SK-N-SH (cell line): ENCODE measurements at regions not wholly inside any gene's neighbourhood (a gene's known extent, or its start where the extent isn't known, plus 50 kb on each side); places are given as distances from the start of the nearest gene placed in this dataset.

Experiments used
- CTCF ChIA-PET: fragments of 300-600, 350-600 bp; formaldehyde crosslinking; extraction: SDS; loops from one replicate; lab custom pipeline; 2021; lab: Yijun Ruan, JAX
- POLR2A ChIA-PET: fragments of 350-600 bp; sonication (Branson Sonifier 250); formaldehyde crosslinking; extraction: SDS; loops from one replicate; lab custom pipeline; 2020; ENCODE audit warnings: antibody characterized with exemption, inconsistent platforms; lab: Yijun Ruan, JAX
- DNase-seq: peaks from one replicate; pipeline ENCODE4 v3.0.0; 2012
- H2AFZ ChIP-seq: fragments of 200-600 bp; sonication (generic); 2 replicates; pipeline ENCODE4 v1.8.1; 2016; ENCODE audit warnings: antibody characterized with exemption, mild to moderate bottlenecking, low read depth
- H3F3A ChIP-seq: fragments of 200-600 bp; sonication (generic); replicated peaks from 2 replicates; pipeline ENCODE3; 2016; ENCODE audit warnings: antibody characterized with exemption, mild to moderate bottlenecking; ENCODE audit not compliant: insufficient read depth
- H3K27ac ChIP-seq, 2 experiments: fragments of 200-500 bp in 1 of 2; fragments of 200-600 bp in 1 of 2; sonication (Bioruptor generic) in 1 of 2; sonication (generic), shearing (Covaris generic) in 1 of 2; 2 replicates each; pipeline versions ENCODE4 v1.5.1 to v1.6.1; 2014 to 2016; ENCODE audit warnings: low read depth in 2 of 2, inconsistent platforms in 1 of 2, low read length in 1 of 2, mild to moderate bottlenecking in 1 of 2, mixed read lengths in 1 of 2
- H3K27me3 ChIP-seq: fragments of 200-600 bp; sonication (generic), shearing (Covaris generic); 2 replicates; pipeline ENCODE4 v1.6.1; 2016; ENCODE audit warnings: mixed run types; ENCODE audit not compliant: insufficient read depth
- H3K36me3 ChIP-seq, 2 experiments: fragments of 200-500 bp in 1 of 2; fragments of 200-600 bp in 1 of 2; sonication (Bioruptor generic) in 1 of 2; sonication (generic) in 1 of 2; replicated peaks in 1 of 2; 2 replicates each; pipeline versions ENCODE3 to v1.5.1; 2014 to 2016; ENCODE audit warnings: low read length in 1 of 2, mild to moderate bottlenecking in 1 of 2; ENCODE audit not compliant: insufficient read depth in 2 of 2, control insufficient read depth in 1 of 2
- H3K4me1 ChIP-seq, 2 experiments: fragments of 200-500 bp in 1 of 2; fragments of 200-600 bp in 1 of 2; sonication (Bioruptor generic) in 1 of 2; sonication (generic), shearing (Covaris generic) in 1 of 2; 2 replicates each; pipeline versions ENCODE4 v1.5.1 to v1.6.1; 2014 to 2016; ENCODE audit warnings: low read depth in 1 of 2, low read length in 1 of 2, mixed run types in 1 of 2; ENCODE audit not compliant: insufficient read depth in 2 of 2, control insufficient read depth in 1 of 2
- H3K4me2 ChIP-seq: fragments of 200-600 bp; sonication (generic), shearing (Covaris generic); 2 replicates; pipeline ENCODE4 v1.6.1; 2017; ENCODE audit warnings: mixed run types
- H3K4me3 ChIP-seq, 2 experiments: fragments of 200-500 bp in 1 of 2; fragments of 200-600 bp in 1 of 2; sonication (Bioruptor generic) in 1 of 2; sonication (generic), shearing (Covaris generic) in 1 of 2; 2 replicates each; pipeline versions ENCODE4 v1.5.1 to v1.8.1; 2014 to 2016; ENCODE audit warnings: low read depth in 2 of 2, inconsistent platforms in 1 of 2, low read length in 1 of 2, mild to moderate bottlenecking in 1 of 2, mixed read lengths in 1 of 2, moderate library complexity in 1 of 2
- H3K79me2 ChIP-seq: fragments of 200-600 bp; sonication (generic); 2 replicates; pipeline ENCODE4 v1.8.1; 2017; ENCODE audit warnings: mild to moderate bottlenecking; ENCODE audit not compliant: insufficient read depth
- H3K9ac ChIP-seq: fragments of 200-600 bp; sonication (generic); 2 replicates; pipeline ENCODE4 v1.6.1; 2017; ENCODE audit warnings: mixed run types
- H3K9me2 ChIP-seq: fragments of 200-600 bp; sonication (generic); 2 replicates; pipeline ENCODE4 v1.6.1; 2017; ENCODE audit warnings: mixed run types
- H3K9me3 ChIP-seq: fragments of 200-600 bp; sonication (generic); 2 replicates; pipeline ENCODE4 v1.6.1; 2017; ENCODE audit warnings: mixed run types, mild to moderate bottlenecking, moderate library complexity
- H4K20me1 ChIP-seq: fragments of 200-600 bp; sonication (generic); 2 replicates; pipeline ENCODE4 v1.6.1; 2017; ENCODE audit warnings: mild to moderate bottlenecking, mixed run types; ENCODE audit not compliant: insufficient read depth
- EZH2phosphoT487 ChIP-seq: fragments of 200-600 bp; sonication (generic); IDR thresholded peaks from 2 replicates; pipeline ENCODE4 v1.6.1; 2017; ENCODE audit warnings: low read depth, mixed run types, mild to moderate bottlenecking, antibody characterized with exemption, moderate library complexity, borderline replicate concordance
- FOSL2 ChIP-seq: IDR thresholded peaks from 2 replicates; pipeline ENCODE4 v1.4.0; 2012; ENCODE audit warnings: low read depth, mild to moderate bottlenecking, moderate library complexity, borderline replicate concordance
- FOXJ3 ChIP-seq: sonication (generic); formaldehyde crosslinking; IDR thresholded peaks from 2 replicates; pipeline ENCODE4 v1.5.1; 2020; ENCODE audit warnings: mild to moderate bottlenecking, missing genetic modification reagents
- POLR2AphosphoS5 ChIP-seq: IDR thresholded peaks from 2 replicates; pipeline ENCODE4 v1.6.1; 2012; ENCODE audit warnings: low read depth, low read length
- RAD21 ChIP-seq: IDR thresholded peaks from 2 replicates; pipeline ENCODE4 v1.6.1; 2012; ENCODE audit warnings: mild to moderate bottlenecking, low read length
- TCF12 ChIP-seq: IDR thresholded peaks from 2 replicates; pipeline ENCODE4 v1.4.0; 2012
- WGBS: methylation state at CpG from one replicate; pipeline ENCODE4 v1.1.6; 2017; ENCODE audit warnings: low lambda C conversion rate; 5-methylcytosine and 5-hydroxymethylcytosine counted together
- TF ChIP-seq, protein P1 (sequence below): IDR thresholded peaks from 2 replicates; pipeline ENCODE4 v1.4.0; 2012; ENCODE audit warnings: low read depth, borderline replicate concordance
- TF ChIP-seq, protein P2 (sequence below): IDR thresholded peaks from 2 replicates; pipeline ENCODE4 v1.6.1; 2012; ENCODE audit warnings: mild to moderate bottlenecking, low read depth, low read length, moderate library complexity

DNA sequence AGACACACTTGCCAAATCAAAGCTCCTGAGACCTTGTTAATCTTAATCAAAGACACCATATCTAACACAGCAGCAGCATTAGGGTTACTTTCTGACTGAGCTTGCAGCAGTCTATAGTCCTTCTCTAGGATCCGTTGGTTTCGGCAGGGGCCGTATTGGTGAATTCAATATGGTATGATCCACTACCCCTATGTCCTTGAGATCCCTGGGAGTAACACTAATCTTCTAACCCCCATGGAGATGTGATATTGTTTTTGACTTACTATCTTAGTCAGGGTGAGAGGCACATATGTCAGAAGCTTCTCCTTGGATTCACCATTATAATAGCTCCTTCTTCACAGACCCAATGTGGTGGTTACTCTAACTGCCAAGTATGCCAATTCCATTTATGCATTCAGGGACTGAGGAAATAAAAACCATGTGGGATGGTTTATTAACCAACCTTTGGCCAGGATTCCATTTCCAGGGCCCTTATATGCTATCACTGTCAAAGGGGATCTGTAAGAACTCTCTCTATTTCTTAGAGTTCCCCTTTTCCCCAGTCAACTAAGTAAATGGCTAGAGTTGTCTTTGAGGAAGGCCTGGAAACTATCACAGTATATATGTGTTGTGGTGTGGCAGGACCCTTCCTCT lies 673.6 kb upstream of the USP24 start:
- DNase-seq, result no peak
- H3K27me3 ChIP-seq, result no peaks in the 10 kb centered on the region
- no peak overlapping the region for H3K9ac ChIP-seq
- no peak for TF ChIP-seq FOXJ3
- no peak for TF ChIP-seq RAD21
- 0 out of 2 replicates have a peak, but pooled peaks have one; percentile 38 for TF ChIP-seq POLR2AphosphoS5
- TF ChIP-seq TCF12, result peak; percentile 58; the same call in 1 of the 2 replicates
- TF ChIP-seq FOSL2, result no peak
- TF ChIP-seq, protein P1, sequence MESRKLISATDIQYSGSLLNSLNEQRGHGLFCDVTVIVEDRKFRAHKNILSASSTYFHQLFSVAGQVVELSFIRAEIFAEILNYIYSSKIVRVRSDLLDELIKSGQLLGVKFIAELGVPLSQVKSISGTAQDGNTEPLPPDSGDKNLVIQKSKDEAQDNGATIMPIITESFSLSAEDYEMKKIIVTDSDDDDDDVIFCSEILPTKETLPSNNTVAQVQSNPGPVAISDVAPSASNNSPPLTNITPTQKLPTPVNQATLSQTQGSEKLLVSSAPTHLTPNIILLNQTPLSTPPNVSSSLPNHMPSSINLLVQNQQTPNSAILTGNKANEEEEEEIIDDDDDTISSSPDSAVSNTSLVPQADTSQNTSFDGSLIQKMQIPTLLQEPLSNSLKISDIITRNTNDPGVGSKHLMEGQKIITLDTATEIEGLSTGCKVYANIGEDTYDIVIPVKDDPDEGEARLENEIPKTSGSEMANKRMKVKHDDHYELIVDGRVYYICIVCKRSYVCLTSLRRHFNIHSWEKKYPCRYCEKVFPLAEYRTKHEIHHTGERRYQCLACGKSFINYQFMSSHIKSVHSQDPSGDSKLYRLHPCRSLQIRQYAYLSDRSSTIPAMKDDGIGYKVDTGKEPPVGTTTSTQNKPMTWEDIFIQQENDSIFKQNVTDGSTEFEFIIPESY, result no peak
- TF ChIP-seq, protein P2, sequence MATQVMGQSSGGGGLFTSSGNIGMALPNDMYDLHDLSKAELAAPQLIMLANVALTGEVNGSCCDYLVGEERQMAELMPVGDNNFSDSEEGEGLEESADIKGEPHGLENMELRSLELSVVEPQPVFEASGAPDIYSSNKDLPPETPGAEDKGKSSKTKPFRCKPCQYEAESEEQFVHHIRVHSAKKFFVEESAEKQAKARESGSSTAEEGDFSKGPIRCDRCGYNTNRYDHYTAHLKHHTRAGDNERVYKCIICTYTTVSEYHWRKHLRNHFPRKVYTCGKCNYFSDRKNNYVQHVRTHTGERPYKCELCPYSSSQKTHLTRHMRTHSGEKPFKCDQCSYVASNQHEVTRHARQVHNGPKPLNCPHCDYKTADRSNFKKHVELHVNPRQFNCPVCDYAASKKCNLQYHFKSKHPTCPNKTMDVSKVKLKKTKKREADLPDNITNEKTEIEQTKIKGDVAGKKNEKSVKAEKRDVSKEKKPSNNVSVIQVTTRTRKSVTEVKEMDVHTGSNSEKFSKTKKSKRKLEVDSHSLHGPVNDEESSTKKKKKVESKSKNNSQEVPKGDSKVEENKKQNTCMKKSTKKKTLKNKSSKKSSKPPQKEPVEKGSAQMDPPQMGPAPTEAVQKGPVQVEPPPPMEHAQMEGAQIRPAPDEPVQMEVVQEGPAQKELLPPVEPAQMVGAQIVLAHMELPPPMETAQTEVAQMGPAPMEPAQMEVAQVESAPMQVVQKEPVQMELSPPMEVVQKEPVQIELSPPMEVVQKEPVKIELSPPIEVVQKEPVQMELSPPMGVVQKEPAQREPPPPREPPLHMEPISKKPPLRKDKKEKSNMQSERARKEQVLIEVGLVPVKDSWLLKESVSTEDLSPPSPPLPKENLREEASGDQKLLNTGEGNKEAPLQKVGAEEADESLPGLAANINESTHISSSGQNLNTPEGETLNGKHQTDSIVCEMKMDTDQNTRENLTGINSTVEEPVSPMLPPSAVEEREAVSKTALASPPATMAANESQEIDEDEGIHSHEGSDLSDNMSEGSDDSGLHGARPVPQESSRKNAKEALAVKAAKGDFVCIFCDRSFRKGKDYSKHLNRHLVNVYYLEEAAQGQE, result no peak
- TF ChIP-seq EZH2phosphoT487, result no peak
- H3K9me2 ChIP-seq, result no peaks in the 10 kb centered on the region
- no peak overlapping the region for H3K4me2 ChIP-seq
- 100% methylated on average over 3 of the region's 3 CpGs for WGBS
- H3K27ac ChIP-seq, result peak overlapping the region in 1 of 2 experiments; percentile 96; a peak in 2 of 4 replicates
- POLR2A ChIA-PET, result no interaction called here
- H3K4me1 ChIP-seq, result peaks cover 0 to 24% of the 10 kb centered on the region in 2 experiments; a peak in 2 of 4 replicates
- H2AFZ ChIP-seq, result no peak overlapping the region
- no peaks in the 10 kb centered on the region for H3F3A ChIP-seq
- H3K9me3 ChIP-seq, result no peaks in the 10 kb centered on the region
- H4K20me1 ChIP-seq, result no peaks in the 10 kb centered on the region
- CTCF ChIA-PET, result interaction anchor here (1.0 kb wide), 1 partner anchor 10 kb away, joined by 3 read pairs; no protein-coding TSS in a partner anchor
- no peak overlapping the region for H3K4me3 ChIP-seq
- no peaks in the 10 kb centered on the region for H3K36me3 ChIP-seq
- H3K79me2 ChIP-seq, result no peaks in the 10 kb centered on the region
